HG02642 (cell line): ENCODE measurements at regions not wholly inside any gene's neighbourhood (a gene's known extent, or its start where the extent isn't known, plus 50 kb on each side); places are given as distances from the start of the nearest gene placed in this dataset.

Experiments used
- ATAC-seq: cut with Tn5 transposase; IDR thresholded peaks from one replicate; pipeline ENCODE4 v1.9.1; 2021; ENCODE audit warnings: mild to moderate bottlenecking; ENCODE audit not compliant: unreplicated experiment, poor library complexity

- no peak for ATAC-seq
Observed at GRCh38 chr13:97627566-97627965, 193.6 kb downstream of the RAP2A start.

- ATAC-seq = no peak
Observed at GRCh38 chr13:97629601-97630272, 195.8 kb downstream of the RAP2A start.

GRCh38 chr13:97630725-97631124 lies 196.8 kb downstream of the RAP2A start:
- no peak for ATAC-seq

DNA sequence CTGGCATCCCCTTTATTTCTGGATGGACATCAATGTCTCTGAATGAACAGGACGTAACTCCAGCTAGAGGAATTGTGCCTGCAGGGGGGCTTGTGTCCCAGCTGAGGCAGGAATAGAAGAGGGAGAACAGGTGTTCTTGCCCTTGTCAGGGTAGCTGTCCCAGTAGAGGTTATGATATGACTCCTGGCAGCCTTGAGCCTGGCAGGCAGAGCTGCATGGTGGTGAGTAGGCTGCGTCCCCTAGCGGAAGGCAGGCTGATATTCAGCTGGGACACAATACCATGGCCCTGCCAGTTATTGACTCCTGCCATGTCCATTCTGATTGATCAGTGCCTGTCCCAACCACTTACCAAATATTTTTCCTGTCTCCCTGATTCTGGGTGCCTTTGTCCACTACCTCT lies 197.2 kb downstream of the RAP2A start:
- ATAC-seq = peak; percentile 66

- no peak for ATAC-seq
Observed at GRCh38 chr13:97639236-97639635, 205.3 kb downstream of the RAP2A start.

DNA sequence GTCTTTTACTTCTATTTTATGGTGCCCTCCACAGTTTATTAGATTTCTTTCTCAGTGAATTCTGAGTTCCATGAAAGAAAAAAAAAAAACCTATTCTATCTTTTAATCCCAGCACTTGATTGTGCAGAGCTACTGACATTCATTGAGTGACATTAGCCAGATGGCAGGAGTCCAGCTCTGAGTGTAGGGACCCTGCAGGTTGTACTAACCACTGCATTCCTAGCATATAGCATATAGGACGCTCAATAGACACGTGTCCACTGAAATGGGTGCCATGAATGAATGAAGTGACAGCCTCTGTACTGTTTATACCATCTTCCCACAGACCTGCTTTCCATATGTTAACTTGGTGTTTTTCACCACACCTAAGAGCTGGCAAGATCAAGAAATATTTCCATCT lies 206.3 kb downstream of the RAP2A start:
- ATAC-seq = no peak

DNA sequence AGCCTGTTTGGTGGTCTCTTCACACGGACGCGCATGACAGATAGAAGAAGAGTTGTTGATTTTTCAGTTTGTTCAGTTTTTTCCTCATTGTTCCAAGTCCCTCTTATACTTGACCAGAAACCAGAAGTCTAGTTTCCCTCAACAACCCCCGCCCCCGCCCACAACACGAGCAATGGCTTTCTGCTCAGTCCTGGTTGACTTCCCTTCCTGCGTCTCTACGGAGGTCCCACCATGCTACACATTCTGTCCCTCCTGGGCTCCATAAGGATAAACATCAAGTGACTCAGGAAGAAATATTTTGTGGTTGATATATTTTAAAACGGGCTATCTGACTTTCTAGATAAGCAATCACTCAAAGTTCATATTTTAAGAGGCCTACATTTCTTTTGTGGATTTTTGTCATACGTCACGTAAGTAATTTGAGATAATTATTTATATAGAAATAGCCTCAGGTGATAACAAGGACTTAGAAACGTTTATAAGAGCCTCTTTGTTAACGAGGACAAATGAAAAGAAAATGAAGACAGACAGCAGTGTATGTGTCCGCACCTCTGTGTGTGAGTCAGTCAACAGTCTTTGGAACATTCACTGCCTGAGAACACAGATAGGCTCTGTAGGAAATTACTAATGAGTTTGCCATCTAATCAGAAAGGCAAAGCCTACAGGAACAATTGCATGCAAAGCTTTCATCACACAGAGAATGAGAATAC lies 214.4 kb downstream of the RAP2A start:
- no peak for ATAC-seq

DNA sequence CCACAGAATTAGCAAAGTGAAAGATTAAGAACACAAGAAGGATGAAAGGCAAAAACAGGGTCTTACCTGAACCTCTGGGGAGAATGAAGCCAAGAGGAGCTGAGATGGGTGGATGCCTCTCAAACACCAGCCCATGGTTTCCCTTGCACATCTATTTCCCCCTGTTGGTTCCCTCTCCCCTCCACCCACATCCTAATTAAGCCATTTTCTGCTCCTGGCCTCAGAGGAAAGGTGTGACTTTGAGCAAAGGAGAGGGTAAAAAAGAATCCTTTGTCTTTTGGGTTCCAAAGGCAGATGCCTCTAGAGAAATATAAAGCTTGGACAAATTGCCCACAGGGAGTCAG lies 214.9 kb downstream of the RAP2A start:
- ATAC-seq = no peak

GRCh38 chr13:97653443-97654140 lies 219.6 kb downstream of the RAP2A start:
- no peak for ATAC-seq

DNA sequence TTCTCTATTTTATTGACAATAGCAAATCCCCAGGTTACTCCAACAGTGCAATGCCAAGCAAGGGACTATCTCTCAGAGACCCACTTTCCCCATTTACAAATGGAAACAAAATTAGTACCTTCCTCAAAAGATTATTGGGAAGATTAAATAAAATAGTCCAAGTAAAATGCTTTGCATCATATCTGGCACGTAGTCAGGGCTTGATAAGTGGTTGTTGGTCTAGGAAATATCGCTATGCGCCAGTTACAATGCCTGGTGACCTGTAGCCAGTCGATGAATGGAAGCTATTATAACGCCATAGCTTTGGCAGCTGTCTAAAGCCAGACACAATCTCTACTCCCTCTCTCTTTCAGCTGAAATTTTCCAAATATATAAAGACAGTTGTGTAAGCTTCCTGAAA lies 220.3 kb downstream of the RAP2A start:
- ATAC-seq = no peak

DNA sequence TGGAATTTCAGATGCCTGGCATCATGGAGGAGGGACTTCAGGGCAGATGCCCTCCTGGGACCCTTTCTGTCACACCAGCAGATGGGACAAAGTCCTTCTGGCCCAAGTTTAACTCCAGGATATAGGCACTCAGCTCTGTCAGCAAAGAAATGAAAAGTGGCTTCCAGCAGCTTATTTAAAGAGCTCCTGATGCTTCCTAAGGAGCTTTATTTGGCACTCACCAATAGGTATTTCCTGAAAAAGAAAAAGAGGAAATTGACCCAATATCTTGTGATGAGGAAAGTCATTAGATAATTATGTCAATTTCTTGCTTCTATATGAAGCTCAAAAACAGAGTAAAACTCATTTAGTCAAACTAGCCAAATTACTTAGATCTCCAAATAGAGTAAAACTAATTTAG lies 224.6 kb downstream of the RAP2A start:
- ATAC-seq = no peak

DNA sequence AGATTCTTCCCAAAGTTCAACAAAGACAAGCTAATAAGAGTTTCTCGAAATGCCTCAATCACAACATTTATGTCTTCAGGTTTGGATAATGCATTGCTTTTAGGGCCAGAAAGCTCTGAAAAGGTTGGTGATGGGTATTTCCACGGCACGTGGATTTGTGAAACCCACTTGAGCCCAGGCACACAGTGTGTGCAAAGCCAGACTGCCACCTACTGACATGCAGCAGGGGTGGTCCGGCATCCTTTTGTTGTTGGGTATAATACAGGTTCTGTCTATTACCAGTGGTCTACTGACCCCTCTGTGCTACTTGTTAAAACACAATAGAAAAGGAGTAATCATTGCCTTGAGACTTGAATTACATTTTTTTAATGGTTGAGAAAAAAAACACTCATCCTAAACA lies 225.6 kb downstream of the RAP2A start:
- no peak for ATAC-seq

GRCh38 chr13:97660594-97661260 lies 226.8 kb downstream of the RAP2A start:
- ATAC-seq = no peak

DNA sequence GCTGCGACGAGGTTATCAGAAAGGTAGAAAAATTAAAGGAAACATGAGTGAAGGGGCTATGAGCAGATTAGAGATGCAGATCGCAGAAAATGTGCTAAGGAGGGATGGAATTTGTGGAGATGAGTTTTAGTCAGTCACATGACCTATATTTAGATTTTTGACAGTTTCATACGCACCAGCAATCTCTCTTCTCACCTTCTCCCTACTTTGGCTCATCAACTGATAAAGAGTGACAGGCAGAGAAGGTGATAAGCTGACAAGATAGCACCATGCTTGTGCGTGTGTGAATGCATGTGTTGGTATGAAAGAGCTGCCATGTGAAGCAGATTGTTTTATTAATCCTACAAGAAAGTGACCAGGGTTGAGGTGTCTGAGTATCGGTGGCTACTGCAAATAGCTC lies 252.6 kb downstream of the RAP2A start:
- no peak for ATAC-seq

GRCh38 chr13:97692628-97693027 lies 258.7 kb downstream of the RAP2A start:
- ATAC-seq = no peak

GRCh38 chr13:97695684-97696083 lies 257.8 kb upstream of the IPO5 start:
- no peak for ATAC-seq

DNA sequence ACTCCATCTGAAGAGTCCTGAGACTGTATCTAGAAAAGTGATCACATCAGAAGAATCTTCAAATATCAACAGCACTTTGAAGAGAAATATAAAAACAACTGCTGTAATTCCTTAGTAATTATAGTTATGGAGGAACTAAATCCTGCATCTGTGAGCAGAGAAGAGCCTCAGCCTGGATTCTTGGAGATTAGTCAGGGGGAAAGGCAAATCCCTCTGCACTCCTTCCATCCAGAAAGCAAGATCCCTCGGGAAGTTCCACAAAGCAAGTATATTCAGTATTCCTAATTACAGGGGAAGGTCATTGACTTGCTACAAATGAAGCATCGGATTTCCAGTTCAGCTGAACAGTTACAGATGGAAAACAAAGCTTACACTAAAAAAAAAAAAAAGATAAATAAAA lies 256.6 kb upstream of the IPO5 start:
- no peak for ATAC-seq

DNA sequence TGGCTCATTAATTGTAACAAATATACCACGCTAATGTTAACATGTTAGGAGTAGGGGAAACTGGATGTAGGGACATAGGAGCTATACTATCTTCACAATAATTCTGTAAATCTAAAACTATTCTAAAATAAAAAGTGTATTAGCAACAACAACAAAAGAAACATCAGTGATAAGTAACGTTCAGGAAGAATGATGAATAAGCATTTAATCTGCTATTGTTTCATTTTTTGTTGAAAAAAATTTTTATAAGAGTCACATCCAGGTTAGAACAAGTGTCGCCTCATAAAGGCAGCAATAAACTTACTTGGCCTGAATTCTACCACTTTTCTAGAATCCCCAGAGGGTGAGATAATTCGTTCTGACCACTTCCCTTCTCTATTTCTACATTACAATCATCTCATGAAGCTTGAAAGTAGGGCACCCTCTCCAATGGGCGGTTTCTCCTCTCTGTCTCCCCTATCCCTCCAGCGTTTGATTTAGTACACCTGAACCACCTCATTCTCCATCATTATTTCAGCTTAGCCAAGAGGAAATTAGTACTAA lies 253.1 kb upstream of the IPO5 start:
- no peak for ATAC-seq

- ATAC-seq = no peak
Observed at GRCh38 chr13:97702614-97703013, 250.9 kb upstream of the IPO5 start.

- no peak for ATAC-seq
Observed at GRCh38 chr13:97710797-97711196, 242.7 kb upstream of the IPO5 start.

- ATAC-seq = no peak
Observed at GRCh38 chr13:97712770-97713169, 240.7 kb upstream of the IPO5 start.
